NCI-H446 (cell line): ENCODE measurements at regions not wholly inside any gene's neighbourhood (a gene's known extent, or its start where the extent isn't known, plus 50 kb on each side); places are given as distances from the start of the nearest gene placed in this dataset.

Experiments used
- DNase-seq, 2 experiments: peaks; one replicate each; lab custom pipeline; 2025; lab: John Stamatoyannopoulos, UW

- no peak for DNase-seq
Observed at GRCh38 chr20:19929012-19929360, 88.2 kb upstream of the NAA20 start.

DNA sequence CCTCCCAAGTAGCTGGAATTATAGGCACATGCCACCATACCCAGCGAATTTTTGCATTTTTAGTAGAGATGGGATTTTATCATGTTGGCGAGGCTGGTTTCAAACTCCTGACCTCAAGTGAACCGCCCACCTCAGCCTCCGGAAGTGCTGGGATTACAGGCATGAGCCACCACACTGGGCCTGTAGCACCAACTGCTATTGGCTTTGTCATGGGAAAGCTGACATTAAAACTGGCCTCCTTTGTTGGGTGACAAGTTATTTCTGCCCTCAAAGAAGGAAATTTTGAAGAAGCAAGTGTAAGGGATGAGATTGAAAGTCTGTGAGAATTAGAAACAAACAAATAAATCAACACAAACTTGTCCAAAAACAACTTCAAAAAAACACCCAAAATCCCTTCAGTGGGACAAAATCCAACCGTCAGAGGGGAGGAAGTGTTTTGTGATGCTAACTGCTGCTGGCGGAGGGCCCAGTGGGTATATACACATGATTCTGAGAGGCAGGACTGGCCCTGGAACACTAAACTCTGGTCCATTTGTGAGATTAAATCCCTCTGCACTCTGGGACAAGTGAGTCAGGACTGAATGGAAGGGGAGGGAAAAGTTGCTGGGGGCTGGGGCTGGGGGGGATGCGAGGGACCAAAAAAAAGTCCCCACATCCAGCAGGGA is 87.5 kb upstream of the NAA20 start:
- DNase-seq, result no peak

GRCh38 chr20:19930426-19930825 is 86.7 kb upstream of the NAA20 start:
- DNase-seq, result no peak

GRCh38 chr20:19932170-19932667 is 84.9 kb upstream of the NAA20 start:
- DNase-seq, result no peak

DNA sequence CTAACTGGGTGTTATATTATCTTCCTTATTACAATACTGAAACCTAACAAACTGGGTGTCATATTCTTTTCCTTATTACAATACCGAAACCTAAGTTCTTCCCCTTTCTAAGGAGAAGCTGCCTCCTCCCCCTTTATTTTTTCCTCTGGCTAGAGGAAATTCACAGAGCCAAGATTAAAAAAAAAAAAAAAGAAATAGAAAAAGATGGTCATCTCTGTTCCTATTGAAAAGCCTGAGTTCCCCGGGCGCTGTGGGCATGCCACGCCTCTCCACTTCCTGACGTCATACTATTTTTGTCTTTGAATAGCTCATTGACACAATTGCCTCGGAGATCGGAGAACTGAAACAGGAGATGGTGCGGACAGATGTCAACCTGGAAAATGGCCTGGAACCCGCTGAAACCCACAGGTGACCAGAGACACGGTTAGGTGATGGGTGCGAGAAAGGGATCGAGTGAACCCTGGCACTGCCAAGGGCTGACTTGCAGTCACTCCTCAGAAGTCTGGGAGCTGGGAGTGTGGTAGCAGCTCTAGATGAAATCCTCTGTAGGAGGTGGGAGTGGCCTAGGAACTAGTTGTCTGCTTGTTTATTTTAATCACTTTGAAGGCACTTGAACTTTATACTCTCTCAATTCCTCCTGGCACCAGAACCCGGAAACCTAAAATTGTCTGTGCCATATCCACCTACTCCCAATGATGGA is 82.2 kb upstream of the NAA20 start:
- DNase-seq, result no peak

GRCh38 chr20:19935842-19936241 is 81.3 kb upstream of the NAA20 start:
- no peak for DNase-seq

DNA sequence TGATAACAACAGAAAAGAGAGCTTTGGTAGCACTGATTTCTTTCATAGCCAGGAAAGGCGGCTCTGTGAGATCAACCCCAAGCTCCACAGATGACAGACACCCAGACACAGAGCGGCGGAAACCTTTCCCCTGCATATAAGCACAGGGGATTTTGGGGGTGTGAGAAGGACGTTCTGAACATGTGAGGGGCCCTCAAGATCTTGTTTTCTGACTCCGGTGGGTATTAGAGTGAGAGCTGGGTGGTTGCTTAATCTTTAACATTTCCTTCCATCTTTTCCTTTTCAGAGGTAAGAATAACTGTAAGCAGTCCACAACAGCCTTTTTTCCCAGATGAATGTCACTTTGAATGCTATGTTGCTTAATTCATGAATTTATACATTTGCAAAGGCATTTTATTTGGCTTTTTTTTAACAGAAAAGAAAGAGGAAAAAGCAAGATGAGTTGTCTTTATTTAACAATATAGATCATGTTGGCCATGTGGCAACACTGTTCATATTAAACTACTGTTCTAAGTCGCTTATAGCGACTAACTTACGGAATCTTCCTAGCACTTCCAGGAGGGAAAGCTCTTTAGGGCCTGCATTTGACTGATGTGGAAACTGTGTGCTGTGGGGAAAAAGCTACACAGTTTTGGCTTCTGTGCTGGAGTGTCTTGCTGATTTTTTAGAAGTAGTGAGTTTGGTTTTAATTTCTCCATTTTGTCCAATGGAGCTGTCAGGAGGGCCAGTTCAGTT is 80.5 kb upstream of the NAA20 start:
- no peak for DNase-seq

DNA sequence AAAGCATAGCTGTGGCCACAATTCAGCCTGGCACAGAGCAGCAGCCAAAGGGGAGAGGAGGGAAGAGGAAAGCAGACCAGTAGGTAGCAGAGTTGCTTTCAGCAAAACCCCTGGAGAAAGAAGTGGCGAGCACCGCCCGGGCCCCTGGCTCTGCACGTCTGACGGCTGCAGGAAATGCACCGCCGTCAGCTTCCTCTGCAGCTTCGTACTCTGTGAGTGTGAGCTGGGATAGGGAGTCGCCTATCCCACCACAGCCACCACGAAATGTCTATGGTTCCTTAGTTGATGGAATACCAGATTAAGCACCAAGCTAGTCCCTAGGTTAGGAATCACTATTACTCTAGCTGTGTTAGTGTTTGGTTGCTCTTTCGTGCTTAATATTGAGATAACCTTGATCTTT is 79.9 kb upstream of the NAA20 start:
- no peak for DNase-seq

DNA sequence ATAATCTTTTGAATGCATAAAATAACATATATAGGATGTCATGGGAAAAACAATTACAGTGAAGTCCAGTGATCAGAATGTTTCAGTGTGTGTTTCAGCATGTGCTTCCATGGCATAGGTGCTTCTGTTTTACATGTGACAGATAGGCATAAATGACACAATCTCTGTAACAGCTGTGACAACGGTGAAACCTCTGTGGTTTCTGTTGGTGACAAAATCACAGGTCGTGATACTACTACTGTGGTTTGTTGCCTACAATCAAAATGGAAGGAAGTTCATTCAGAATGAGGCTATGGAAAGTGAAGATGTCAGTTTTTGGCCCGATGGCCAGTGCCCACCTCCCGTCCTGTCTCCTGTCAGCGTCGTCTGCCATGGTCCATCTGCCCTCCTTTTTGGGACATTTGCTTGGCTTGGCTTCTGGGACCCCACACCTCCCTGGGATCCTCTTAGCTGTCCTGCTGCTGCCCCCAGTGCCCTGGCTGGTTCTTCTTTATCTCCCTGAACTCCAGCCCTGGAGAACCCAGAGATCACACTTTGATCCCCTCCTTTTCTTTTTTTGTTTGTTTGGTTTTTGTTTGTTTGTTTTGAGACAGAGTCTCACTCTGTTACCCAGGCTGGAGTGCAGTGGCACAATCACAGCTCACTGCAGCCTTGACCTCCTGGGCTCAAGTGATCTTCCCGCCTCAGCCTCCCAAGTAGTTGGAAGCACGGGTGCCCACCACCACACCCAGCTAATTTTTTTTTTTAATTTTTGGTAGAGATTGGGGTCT is 79.3 kb upstream of the NAA20 start:
- DNase-seq, result no peak

DNA sequence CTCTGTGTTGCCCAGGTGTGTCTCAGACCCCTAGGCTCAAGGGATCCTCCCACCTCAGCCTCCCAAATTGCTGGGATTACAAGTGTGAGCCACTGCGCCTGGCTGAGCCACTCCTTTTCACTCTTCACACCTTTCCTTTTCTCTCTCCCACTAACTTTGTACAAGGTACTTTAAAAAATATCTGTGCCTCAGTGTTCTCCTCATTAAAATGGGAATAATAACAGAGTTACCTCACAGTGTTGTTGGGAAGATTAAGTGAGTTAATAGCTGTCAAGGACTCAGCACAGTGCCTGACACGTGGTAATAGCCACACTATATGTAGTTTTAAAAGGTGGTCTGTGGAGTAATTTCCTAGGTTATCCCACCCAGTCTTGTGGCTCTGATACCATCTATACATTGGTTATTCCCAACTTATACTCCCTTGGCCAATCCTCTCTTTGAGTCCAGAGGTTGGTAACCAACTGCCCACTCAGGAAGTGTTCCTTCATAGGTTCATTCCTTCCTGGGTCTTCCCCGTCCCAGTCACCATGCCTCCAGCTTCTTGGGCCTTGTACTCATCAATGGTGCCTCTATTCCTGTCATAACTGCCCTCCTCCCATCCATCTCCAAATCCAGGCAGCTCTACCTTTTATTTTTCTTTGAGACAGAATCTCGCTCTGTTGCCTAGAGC is 78.6 kb upstream of the NAA20 start:
- DNase-seq, result no peak

GRCh38 chr20:19940988-19941460 is 76.1 kb upstream of the NAA20 start:
- DNase-seq, result no peak

- no peak for DNase-seq
Observed at GRCh38 chr20:19942611-19943010, 74.6 kb upstream of the NAA20 start.

GRCh38 chr20:19943061-19943521 is 74.1 kb upstream of the NAA20 start:
- no peak for DNase-seq

DNA sequence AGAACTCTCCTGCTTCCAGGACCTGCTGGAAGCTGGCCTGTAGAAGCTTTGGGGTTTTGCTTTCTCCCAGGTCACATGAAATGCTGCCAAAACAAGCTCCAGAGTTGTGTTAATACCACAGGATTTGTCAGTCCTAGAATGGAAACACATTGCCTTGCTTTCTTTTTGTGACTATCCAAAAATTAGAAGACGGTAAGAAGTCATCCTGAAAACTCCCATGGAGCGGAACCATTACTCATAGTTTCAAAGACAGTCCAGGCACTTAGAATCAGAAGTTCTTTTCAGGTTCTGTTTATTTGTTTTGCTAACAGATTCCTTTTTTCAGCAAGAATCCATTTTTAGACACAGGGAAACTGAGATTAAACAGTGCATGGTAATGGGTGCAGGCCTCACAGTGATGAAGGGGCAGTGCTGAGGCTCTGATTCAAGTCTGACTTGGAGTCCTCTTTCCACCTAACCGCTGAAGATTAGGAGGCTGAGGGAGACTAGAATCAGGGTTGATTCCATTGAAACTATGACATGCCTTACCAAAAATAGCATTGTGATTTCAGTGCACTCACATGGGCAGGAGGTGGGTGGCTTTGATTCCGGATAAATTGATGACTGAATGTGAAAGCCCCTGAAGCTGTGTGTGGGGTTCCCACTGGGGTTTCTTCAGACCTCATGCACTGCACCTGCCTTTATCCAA is 72.2 kb upstream of the NAA20 start:
- DNase-seq, result no peak

- DNase-seq, result no peak
Observed at GRCh38 chr20:19945732-19946670, 71.2 kb upstream of the NAA20 start.

DNA sequence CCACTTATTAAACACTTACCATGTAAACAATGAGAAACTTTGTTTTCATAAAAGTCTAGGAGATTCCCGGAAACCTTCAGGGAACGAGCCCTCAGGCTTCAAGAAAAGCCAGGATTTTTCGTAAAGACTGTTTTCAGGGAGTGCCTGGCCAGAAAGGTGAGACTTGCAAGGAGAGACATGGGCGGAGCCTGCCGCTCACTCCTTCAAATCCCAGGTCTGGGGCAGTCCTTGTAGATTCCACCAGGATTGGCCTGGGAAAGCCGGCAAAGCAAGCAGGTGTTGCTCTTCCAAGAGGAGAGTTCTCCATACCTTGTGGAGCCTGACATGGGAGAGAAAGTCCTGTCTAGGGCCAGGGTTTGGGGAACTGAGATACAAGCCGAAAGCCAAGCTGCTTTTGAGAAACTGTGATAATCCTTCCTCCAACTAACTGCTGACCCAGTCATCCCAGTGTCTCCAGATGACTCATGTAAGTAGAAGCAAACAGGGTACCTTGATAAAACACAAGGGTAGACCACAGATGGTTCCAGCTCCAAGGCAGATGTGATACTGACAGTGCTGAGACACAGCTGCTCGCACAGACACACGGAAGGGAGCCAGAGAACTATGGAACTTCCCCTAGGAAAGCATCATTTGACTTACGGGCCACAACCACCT is 69.4 kb upstream of the NAA20 start:
- DNase-seq, result no peak

DNA sequence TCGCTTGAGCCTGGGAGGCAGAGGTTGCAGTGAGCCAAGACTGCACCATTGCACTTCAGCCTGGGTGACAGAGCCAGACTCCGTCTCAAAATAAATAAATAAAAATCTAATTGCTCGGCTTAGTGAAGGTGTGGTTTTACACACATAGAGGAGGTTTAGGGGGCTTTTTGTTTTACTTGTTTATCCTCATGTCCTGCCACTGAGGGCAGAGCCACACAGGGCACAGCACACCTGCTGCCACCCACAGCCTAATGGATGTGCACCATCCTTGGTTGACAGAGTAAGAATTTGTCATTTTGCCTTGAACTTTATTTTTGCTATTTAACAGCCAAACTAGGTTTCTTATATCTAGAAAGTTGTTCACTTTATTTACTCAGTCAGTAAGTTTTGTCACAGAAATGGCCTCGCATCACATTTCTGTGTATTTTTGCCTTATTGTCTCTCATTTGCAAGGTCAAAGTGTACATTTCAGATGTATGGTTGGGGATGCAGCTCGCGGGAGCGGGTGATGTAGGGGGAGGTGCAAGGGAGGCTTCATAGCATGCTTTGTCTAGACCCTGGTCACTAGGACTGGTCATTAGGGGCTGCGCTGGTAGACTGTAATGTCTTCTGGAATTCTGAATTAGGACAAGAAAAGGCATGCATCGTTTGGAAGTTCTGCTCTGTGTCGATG is 67.8 kb upstream of the NAA20 start:
- DNase-seq, result no peak

DNA sequence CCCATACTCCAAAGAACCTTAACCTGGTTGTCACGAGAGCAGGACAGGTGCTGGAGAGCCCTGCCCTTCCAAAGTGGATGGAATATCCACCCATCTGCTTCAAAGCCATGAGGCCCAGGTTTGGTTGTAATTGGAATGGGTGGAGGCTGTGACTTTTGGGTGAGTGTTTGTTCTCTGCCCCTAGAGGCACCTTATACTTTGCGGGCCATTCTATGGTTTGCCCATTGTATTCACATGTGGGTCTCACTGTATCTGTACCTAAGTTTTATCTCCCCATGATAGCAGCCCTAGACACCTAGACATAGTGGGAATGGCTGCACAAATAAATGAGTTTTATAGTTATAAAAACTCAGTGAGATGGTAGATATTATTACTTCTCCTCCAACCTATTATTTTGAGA is 67.1 kb upstream of the NAA20 start:
- DNase-seq, result no peak

DNA sequence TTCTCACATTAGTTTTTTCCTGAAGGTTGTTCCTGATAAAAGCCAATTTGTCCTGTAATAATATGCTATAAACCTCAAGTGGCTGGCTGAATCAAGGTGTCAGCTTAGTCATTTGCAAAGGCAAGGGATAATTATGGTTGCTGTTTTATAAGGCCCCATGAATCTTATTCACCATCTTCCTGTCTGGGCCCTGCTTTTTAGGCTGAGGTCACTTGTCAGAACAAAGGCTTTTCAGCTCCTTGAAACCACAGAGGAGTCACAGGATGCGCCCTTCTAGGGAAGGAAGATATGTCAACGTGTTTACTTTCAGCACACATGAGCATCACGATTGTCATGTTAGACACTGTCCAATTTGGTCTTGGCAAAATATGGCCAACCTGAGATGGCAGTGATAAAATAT is 64.8 kb upstream of the NAA20 start:
- no peak for DNase-seq
